ENCODE measurements at regions not wholly inside any gene's neighbourhood (a gene's known extent, or its start where the extent isn't known, plus 50 kb on each side); places are given as distances from the start of the nearest gene placed in this dataset.

GRCh38 chr3:15886521-15886920, 88.7 kb upstream of the ANKRD28 start:
- no peak overlapping the region for H3K4me3 ChIP-seq (ENCODE audit: low read depth, low read length)
- no peak for DNase-seq (ENCODE audit: low read depth)
- TF ChIP-seq CTCF (IDR thresholded peaks at IDR 0.05; ENCODE audit: insufficient read depth, low read length) = no peak

GRCh38 chr3:15887261-15887660, 89.5 kb upstream of the ANKRD28 start:
- no peak for DNase-seq (ENCODE audit: low read depth)
- no peak overlapping the region for H3K4me3 ChIP-seq (ENCODE audit: low read depth, low read length)
- no peak for TF ChIP-seq CTCF (IDR thresholded peaks at IDR 0.05; ENCODE audit: insufficient read depth, low read length)

GRCh38 chr3:15889936-15890335, 92.2 kb upstream of the ANKRD28 start:
- no peak for TF ChIP-seq CTCF (IDR thresholded peaks at IDR 0.05; ENCODE audit: insufficient read depth, low read length)
- no peak for DNase-seq (ENCODE audit: low read depth)
- H3K4me3 ChIP-seq (ENCODE audit: low read depth, low read length) = no peak overlapping the region

GRCh38 chr3:15892311-15893227, 94.8 kb upstream of the ANKRD28 start:
- TF ChIP-seq CTCF (IDR thresholded peaks at IDR 0.05; ENCODE audit: insufficient read depth, low read length) = no peak
- no peak overlapping the region for H3K4me3 ChIP-seq (ENCODE audit: low read depth, low read length)
- DNase-seq (ENCODE audit: low read depth) = peak; percentile 76

GRCh38 chr3:15894382-15894781, 96.6 kb upstream of the ANKRD28 start:
- no peak for TF ChIP-seq CTCF (IDR thresholded peaks at IDR 0.05; ENCODE audit: insufficient read depth, low read length)
- DNase-seq (ENCODE audit: low read depth) = no peak
- no peak overlapping the region for H3K4me3 ChIP-seq (ENCODE audit: low read depth, low read length)

- no peak for DNase-seq (ENCODE audit: low read depth)
- H3K4me3 ChIP-seq (ENCODE audit: low read depth, low read length) = no peak overlapping the region
- TF ChIP-seq CTCF (IDR thresholded peaks at IDR 0.05; ENCODE audit: insufficient read depth, low read length) = no peak
Measured at GRCh38 chr3:15896500-15896899, 98.7 kb upstream of the ANKRD28 start.

All from fibroblast of the aortic adventitia (primary cell).